NCI-H1694 treated with DMSO at 0.1 percent for 48 hours (cell line): ENCODE measurements at regions not wholly inside any gene's neighbourhood (a gene's known extent, or its start where the extent isn't known, plus 50 kb on each side); places are given as distances from the start of the nearest gene placed in this dataset.
"Not testable (repeated sequence)": the region's sequence is repeated elsewhere in the genome, so short reads cannot be mapped to it uniquely, and the experiment has no call there.

Source experiments
- DNase-seq: peaks from one replicate; lab custom pipeline; 2025; lab: John Stamatoyannopoulos, UW

DNA sequence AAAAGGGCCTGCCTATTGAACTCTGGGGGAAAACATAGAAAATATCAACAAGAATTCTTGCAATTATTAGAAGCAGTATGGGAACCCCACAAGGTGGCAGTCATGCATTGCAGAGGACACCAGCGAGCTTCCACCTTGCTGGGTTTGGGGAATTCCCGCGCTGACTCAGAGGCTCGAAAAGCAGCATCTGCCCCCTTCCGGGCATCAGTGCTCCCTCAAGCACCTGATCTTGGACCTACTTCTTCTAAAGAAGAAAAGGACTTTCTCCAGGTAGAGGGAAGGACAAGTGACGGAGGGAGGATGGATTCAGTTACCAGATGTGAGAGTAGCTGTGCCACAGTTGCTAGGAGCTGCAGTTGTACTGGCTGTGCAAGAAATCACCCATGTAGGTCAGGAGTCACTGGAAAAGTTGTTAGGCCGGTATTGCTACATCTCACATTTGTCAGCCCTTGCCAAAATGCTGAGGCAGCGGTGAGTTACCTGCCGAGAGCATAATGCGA, 415.7 kb downstream of the DIRAS2 start:
- DNase-seq: peak; percentile 40

DNA sequence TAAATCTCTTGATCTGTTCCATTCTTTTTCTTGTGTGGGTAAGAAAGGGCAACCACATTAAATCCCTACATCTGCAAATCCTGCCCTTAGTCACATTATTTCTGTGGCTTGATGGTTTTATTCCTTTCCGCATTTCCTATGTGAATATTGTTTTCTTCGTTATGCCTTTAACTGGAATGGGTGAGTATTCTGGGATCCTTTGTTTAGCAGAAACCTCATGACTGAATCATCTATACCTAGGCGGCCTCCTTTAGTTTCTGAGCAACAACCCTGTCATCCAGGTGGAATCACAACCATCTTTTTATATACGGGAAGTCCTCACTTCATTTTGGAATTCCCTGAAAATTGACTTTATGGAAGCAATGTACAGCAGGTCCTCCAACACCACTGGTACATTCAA, 409.5 kb downstream of the DIRAS2 start:
- not testable (repeated sequence) for DNase-seq

DNA sequence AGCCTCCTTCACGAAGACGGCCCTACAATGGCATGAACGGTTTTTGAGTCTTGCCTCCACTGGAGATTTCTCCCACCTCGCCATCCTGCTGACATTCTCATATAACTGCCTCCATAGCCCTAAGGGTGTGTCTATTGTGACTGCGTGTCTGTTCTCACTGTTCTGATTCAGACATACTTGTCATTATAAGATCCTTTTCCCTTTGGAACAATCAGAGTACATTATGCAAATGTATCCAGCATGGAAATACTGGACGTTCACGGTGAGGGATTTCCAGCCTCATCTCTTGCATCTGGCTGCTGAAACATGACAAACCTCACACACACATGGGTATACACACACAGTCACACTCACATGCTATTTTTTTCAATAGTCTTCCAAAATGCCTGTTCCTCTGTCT, 402.1 kb downstream of the DIRAS2 start:
- no peak for DNase-seq

DNA sequence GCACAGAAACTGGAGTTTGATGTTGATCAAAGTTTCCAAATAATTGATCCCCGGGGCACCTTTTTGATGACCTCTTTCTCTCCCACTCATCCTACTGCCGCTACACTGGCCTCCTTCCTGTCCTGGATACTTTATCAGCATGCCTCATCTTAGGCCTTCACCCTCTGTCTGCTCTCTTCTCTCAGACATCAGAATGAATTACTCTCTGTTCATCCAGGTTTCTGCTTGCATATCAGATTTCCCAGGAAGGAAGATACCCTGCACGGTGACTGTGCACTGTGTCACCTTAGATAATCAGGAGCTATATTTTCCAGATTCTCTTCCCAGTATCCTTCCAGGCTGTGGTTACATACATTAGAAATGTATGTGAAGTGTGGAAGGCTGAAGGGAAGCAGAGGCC, 397.0 kb downstream of the DIRAS2 start:
- no peak for DNase-seq

DNA sequence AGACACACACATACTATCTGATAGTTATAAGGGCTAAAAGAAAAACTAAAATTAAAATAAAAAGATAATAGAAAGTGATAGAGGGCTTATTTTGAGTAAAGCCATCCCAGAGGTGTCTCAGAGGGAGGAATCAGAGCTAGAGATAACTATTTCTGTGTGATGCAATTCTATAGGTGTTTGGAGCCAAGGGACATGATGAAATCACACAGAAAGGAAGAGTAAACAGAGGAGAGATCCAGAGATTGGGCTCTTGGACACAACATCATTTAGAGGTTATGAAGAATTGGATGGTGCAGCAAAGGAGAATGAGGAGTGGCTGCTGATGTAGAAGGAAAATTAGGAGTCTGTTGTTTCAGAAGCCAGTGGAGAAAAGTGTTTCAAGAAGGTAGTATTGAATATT, 393.5 kb downstream of the DIRAS2 start:
- no peak for DNase-seq

DNA sequence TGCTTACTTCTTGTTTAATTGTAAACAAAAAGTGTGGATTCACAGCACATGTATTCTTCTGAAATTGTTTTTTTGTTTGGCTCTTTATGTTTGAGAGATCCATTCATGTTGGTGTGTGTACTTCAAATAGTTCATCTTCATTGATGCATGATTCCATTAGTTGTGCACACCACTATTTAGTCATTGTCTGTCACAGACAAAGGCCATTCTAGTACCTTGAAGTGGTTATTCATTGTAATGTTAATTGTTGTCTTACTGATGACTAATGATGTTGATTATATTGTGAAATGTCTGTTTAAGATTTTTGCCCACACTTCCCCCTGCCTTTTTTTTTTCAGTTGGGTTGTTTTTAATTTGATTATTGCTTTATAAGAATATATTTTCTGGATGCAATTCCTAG, 391.3 kb downstream of the DIRAS2 start:
- DNase-seq: no peak

DNA sequence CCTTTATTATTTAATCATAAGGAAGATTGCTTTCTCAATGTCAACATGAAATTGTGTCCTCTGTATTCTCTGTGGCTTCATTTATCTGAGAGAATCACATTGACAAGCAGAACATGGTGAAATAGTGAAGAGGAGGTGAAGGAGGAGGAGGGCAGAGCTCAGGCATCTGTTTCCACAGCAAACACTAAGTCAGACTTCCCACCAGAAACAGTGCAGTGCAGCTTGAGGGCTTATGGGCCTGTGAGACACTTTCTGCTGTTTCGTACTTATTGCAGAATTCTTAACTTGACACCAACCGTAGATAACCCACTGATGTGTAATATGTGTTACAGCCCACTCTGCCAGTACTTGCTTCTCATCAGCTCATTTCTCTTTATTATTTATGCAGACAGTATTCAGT, 386.3 kb downstream of the DIRAS2 start:
- DNase-seq: no peak

DNA sequence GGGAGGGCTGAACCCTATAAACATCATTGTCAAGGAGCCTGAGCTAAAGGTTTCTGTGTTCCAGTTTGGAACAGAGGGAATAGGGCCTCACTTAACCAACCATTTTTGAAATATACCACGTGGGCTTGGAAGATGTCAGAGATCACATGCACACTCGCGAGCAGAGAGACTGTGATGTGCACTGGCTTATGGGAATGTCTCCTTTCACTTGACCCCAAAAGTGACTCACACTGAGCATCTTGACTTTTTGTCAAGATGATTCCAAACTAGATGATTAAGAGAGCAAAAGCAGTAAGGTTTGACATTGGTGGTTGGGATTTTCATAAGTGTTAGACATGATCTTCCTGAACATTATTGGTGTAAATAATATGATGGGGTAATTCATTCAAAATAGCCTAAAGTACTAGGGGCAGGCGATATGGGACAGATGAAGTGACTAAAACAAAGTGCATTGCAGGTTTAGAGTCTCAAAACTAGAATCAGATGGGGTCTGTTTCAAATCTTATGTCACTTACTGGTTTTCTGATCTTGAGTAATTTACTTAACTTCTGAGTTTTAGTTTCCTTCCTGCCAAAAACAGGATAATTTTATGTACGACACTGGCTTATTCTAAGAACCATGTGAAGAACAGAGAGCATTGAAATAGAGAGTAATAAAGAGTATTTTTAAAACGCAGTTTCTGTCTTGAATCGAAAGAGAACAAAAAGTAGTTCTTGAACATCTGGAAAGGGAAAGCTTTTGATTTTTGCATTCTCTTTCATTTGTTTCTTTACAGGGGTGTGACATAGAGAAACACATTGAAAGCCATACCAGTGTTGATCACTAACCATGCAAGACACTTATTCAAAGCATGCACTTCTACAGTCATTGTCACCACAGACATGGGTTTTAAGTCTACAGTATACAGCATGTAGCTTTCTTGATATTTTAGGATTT, 383.0 kb downstream of the DIRAS2 start:
- DNase-seq: no peak

DNA sequence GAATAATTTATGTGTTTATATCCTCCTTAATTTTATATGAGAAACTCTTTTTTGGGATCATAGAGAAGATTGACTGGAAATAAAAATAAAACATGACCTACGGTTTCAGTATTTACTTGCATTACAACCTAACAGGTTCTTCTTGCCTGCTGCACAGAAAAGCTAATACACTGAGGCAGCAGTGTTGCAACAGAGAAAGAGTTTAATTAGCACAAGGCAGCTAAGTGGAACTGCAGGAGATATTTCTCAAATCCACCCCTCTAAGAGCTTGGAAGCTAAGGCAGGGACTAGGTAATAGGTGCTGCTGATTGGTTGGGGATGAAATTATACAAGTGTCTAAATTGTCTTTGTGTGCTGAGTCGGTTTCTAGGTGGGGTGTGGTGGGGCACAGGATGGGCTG, 380.9 kb downstream of the DIRAS2 start:
- DNase-seq: no peak

DNA sequence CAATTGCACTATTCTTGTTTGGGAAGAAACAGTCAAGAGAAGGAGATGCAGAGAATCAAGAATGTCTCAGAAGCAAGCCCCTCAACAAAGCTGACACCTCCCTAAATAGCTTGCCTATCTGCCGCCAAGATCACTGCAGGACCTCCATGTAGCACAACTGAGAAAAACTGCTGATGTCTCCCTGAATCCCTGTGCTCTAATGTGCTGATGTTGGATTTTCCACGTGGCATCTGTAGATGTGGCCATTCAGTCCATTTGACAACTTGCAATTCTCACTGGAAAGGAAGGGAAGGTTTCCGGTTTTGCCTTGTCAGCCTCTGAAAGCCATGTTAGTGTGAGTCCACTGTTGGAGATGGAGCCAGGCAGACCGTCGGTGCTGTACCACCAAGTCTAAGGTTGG, 374.0 kb downstream of the DIRAS2 start:
- DNase-seq: no peak

DNA sequence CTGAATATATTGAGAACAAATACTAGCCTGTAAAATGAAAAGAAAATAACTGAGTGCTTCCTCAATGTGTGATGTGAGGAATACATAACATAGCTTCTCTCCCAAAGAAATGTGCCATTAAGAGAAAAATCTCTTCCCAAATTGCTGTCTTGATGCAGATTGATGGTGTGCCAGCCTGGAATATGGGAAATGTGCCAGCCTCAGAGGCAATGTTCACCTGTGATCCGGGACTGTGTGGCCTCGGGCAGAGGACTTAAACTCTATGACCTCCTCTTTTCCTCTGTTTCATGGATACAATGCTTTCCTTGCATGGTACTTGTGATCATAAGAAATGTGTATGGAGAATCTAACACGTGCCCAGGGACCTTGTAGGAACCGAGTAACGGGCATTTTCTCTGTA, 370.9 kb downstream of the DIRAS2 start:
- DNase-seq: no peak

DNA sequence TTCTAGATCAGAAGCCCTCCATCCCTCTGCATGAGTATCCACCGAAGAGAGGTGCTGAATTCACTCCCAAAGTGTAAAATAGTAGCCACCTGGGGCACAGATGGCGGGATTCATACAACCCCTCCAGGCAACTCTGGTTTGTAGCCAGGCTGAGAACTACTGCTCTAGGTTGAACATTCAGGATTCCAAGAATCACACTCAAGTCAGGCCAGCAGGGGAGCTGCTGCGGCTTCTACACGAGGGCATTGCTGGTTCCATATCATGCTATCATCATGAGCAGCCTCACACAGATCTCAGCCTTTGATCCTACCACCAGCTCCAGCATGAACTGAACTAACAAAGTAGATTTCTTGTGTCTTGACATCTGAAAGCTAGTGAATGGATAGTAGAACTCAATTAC, 367.9 kb downstream of the DIRAS2 start:
- no peak for DNase-seq

DNA sequence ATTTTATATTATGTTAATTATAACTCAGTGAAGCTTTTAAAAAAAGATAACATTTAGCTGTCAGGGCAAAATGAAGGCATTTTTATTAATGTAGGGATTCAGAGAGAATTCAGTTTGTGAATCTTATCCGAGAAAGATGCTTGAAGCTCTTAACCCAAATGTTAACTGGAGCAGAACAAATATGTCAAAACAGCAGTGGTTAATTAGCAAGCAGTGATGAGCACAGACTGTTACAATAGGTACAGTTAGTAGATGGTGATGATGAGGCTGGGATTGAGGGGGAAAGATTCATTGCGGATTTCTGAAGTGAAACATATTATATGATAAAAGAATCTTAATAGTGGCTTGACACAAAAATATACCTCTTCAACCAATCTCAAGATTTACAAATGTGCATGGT, 356.7 kb downstream of the DIRAS2 start:
- no peak for DNase-seq

DNA sequence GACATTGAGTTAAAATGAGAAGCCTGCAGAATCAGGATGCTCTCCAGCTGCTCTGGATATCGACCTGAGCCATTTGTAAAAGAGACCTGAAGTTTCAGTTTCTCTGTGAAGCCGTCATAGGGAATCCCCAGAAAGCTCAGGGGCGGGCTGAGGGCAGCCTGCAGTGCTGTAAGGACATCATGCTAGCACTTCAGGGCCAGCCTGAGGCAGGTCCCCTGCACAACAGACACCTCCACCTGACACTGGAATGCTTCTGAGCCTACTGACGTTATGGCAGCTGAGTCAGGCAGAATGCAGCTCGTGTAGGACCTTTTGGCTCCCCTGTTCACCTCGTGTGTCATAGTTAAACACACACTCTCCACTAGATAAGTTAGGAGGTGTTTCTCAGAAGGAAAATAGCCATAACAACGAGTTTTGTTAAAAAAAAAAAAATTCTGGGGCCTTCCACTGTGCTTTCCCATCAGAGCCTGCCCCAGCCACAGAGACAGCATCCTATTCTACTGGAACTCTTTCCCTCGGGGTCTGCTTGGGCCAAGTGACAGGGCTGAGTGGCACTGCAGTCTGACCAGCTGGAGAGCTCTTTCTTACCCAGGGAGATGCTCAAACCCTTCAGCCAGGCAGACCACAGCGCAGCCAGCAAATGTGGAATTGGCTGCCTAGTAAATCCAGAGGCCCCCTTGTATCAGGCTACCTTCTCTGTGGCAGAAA, 354.9 kb downstream of the DIRAS2 start:
- no peak for DNase-seq

DNA sequence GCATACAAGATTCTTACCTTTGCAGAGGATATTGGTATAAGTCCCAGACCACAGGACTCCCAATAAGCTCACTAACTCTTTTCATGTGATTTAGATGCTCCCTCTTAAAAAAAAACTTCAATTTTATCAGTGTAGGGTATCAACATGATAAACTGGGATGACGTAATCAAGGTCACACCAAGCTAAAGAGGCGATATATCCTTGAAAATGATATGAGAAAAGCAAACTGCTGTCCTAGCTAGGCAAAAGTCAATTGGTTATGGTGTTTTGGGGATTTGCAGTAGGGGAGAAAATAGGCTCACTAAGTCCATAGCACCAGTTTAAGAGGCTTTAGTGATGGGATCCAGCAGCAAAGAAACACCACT, 354.4 kb downstream of the DIRAS2 start:
- no peak for DNase-seq

DNA sequence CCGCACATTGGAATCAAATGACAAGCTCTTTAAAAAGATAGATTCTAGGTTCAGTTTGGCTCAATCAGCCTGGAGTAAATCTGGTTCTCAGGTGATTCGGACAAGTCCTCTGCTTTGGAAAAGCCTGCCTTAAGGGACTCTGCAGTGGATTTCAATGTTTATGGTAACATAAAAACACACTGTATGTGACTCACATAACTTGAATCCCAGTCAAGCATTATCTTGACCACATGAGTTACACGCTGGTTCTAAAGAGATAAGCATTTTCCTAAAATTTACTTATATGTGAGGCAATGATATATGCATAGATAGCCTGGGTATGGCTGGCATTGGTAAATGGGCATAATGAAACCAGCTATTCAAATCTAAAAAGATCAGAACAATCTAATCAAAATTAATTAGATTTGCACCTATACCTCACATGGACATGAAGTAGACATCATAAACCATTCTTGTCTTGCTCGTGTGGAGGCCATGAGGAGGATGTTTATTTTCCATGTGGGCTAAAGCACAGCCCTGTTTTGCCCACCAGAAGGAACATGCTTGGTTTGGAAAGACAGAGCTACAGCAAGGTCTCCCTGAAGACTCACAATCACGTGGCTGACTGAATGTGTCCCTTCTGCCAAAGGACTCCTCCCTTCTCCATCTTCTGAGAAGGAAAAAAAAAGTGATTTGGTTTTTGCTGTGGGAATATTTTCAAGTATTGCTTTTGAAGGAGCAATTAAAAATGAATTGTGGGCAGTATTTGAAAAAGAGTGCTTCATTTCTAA, 351.7 kb downstream of the DIRAS2 start:
- DNase-seq: no peak

DNA sequence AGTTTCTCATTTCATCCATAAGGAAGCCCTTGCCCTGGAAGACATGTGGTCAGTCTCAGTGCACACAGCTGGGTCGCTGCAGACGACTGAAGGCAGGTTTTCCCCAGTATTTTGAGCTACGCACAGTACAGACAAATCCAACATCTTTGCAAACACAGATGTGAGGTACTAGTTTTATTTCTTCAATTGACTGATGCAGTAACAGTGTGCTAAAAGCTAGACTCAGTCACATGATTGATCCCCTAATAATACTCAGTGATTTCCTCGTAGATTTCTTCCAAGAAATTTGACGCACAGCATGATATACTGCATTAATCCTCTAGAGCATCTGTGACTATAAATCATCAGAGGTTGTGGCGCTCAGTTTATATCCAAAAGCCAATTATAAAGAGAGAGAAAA, 346.1 kb downstream of the DIRAS2 start:
- peak; percentile 36 for DNase-seq

DNA sequence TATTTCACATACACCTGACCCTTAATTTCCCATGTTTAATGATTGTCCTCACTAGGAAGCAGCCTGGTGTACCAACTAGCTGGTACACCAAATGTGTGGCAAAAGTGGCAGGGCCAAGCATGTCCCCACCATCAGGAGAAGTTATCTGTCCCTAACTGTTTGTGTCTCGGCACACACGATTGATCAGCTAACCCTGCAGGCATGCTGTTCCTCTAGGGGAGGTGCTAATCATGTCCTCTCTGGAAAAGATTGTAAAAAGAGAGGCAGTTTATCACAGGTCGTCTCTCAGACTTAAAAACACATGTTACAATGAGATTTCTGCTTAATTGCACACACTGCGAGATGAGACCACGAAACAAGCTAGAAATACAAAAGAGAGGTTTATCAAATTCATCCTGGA, 342.7 kb downstream of the DIRAS2 start:
- no peak for DNase-seq

DNA sequence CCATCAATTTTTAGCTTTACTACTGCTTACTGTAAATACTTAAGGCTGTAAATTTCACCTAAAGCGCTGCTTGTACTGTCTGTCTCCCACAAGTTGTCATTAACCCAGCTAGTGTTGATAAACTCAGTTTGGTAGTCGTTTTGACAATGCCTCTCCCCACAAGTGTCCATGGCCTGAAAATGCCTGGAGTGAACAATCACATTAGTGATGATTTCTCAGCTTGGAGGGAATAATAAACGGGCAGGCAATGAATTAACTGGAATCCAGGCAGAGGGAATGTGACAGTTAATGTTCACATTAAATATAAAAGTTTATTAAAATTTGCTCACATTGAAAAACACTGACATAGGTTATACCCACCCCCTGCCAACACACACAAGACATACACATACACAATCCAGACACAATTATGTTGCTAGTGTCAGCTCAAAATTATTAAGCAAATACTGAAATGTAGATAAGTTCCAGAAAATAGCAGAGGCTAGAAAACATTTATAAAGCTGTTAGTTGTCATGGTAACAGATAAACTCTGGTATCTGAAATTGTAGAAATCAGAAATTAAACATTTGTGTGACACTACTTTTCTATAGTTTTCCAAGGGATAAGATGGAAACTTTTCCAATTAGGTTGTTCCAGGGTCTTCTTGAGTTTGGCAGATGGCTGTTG, 341.9 kb downstream of the DIRAS2 start:
- DNase-seq: peak; percentile 34

DNA sequence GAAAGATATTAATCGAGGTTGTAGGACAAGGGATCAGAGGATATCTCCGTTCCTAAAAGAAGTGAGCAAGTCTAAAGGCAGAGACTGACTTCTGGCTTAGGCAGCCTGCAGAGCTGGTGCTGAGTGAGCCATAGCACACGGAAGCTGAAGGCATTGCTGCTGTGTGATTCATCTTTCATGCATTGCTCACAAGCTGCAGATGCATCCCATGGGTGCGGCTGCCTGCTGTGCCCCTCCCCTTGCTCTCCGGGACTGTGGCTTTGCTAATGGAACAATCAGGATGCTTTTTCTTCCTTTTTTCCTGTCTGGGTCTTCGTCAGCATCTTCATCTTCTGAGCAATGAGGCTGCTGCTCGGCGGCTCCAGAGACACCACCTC, 341.4 kb downstream of the DIRAS2 start:
- DNase-seq: peak; percentile 25

DNA sequence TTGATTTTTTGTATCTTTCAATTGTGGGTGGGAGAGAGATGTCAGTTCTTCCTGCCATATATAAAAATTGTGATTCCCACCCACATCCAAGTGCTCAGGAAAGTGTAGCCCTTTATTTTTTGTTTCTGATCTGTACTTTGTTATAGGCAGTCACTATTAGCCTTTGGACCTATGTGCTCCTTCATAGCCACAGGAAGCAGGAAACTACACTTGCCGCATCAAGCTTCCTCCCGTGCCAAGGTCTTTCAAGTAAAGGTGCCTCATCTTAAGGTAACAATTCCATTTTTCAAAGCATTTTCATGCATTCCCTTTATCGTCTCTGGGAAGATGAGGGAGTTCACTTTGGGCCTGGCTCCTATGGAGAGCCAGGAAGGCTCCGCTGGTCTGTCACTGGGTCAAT, 339.0 kb downstream of the DIRAS2 start:
- DNase-seq: no peak

DNA sequence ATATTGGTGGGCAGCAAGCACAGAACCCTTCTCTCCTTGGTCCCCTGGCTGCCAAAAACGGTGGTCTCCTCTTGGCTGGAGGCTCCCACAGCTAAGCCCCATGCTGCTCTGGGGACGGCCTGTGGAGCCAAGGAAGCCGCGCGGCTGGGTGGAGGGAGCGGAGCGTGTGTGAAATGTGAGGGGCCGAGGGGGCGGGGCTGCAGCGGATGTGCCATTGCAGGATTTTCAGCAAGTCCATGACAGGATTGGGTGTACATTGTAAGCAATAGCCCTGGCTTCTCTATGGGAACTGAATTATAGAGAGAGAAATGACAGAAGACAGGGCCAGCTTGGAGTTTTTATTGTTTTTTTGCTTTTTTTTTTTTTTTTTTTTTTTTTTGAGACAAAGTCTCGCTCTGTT, 336.5 kb downstream of the DIRAS2 start:
- no peak for DNase-seq
